WTC11 (cell line): ENCODE measurements at regions not wholly inside any gene's neighbourhood (a gene's known extent, or its start where the extent isn't known, plus 50 kb on each side); places are given as distances from the start of the nearest gene placed in this dataset.

Experiments
- ATAC-seq: fragments of 200-7000 bp; cut with Tn5 transposase; 2 replicates; pipeline ENCODE4 v1.10.0; 2021; ENCODE audit warnings: mild to moderate bottlenecking, moderate library complexity
- CTCF ChIA-PET: fragments of 300-600 bp; sonication (Branson Sonifier 250); formaldehyde crosslinking; loops from one replicate; lab custom pipeline; 2021; ENCODE audit warnings: antibody characterized with exemption; lab: Charles Lee
- POLR2A ChIA-PET: fragments of 350-600 bp; sonication (Branson Sonifier 250); formaldehyde crosslinking; loops from one replicate; lab custom pipeline; 2021; ENCODE audit warnings: antibody characterized with exemption; lab: Charles Lee
- DNase-seq: peaks from one replicate; pipeline ENCODE4 v3.0.0; 2021; ENCODE audit warnings: low spot score
- H3K27ac Mint-ChIP-seq: 2 replicates; pipeline ENCODE4 v1.8.0; 2021; ENCODE audit warnings: mixed read lengths
- H3K27me3 Mint-ChIP-seq: 2 replicates; pipeline ENCODE4 v1.8.0; 2021; ENCODE audit warnings: low read depth, mild to moderate bottlenecking, moderate library complexity, mixed read lengths
- H3K36me3 Mint-ChIP-seq: 2 replicates; pipeline ENCODE4 v1.8.0; 2021; ENCODE audit warnings: mixed read lengths
- H3K4me1 Mint-ChIP-seq: 2 replicates; pipeline ENCODE4 v1.8.0; 2022; ENCODE audit warnings: mixed read lengths
- H3K4me3 Mint-ChIP-seq: 2 replicates; pipeline ENCODE4 v1.8.0; 2021; ENCODE audit warnings: mild to moderate bottlenecking, moderate library complexity, mixed read lengths
- H3K9me3 Mint-ChIP-seq: 2 replicates; pipeline ENCODE4 v1.8.0; 2021; ENCODE audit warnings: mixed read lengths
- ATF1 ChIP-seq: sonication (generic); formaldehyde crosslinking; IDR thresholded peaks from 2 replicates; pipeline ENCODE4 v1.8.1; 2023; ENCODE audit warnings: mild to moderate bottlenecking, moderate library complexity, missing genetic modification reagents
- CBFB ChIP-seq: sonication (generic); formaldehyde crosslinking; IDR thresholded peaks from 2 replicates; pipeline ENCODE4 v1.8.1; 2022; ENCODE audit warnings: mild to moderate bottlenecking, low read depth, missing genetic modification reagents
- CREB1 ChIP-seq: sonication (generic); formaldehyde crosslinking; IDR thresholded peaks from 2 replicates; pipeline ENCODE4 v1.8.0; 2023; ENCODE audit warnings: mild to moderate bottlenecking, missing genetic modification reagents
- ETV6 ChIP-seq: sonication (generic); formaldehyde crosslinking; IDR thresholded peaks from 2 replicates; pipeline ENCODE4 v1.8.1; 2022; ENCODE audit warnings: mild to moderate bottlenecking, missing genetic modification reagents
- FOXJ3 ChIP-seq: sonication (generic); formaldehyde crosslinking; IDR thresholded peaks from 2 replicates; pipeline ENCODE4 v1.9.0; 2021; ENCODE audit warnings: missing genetic modification reagents, mild to moderate bottlenecking, borderline replicate concordance
- GRHL2 ChIP-seq: fragments of 250-450 bp; sonication (Bioruptor Pico); IDR thresholded peaks from 2 replicates; pipeline ENCODE4 v1.8.0; 2022; ENCODE audit warnings: mild to moderate bottlenecking, moderate library complexity; ENCODE audit not compliant: insufficient replicate concordance, severe bottlenecking
- NFYB ChIP-seq: sonication (generic); formaldehyde crosslinking; conservative IDR thresholded peaks from 2 replicates; pipeline ENCODE4 v1.8.0; 2022; ENCODE audit warnings: low read depth, missing genetic modification reagents
- PRRX2 ChIP-seq: fragments of 250-450 bp; sonication (Bioruptor Pico); IDR thresholded peaks from 2 replicates; pipeline ENCODE4 v1.8.0; 2021; ENCODE audit warnings: mild to moderate bottlenecking
- RORB ChIP-seq: fragments of 250-450 bp; sonication (Bioruptor Pico); IDR thresholded peaks from 2 replicates; pipeline ENCODE4 v1.9.0; 2021; ENCODE audit warnings: mild to moderate bottlenecking
- SOX15 ChIP-seq: fragments of 250-450 bp; sonication (Bioruptor Pico); IDR thresholded peaks from 2 replicates; pipeline ENCODE4 v1.9.0; 2021; ENCODE audit warnings: mild to moderate bottlenecking
- SP1 ChIP-seq: sonication (generic); formaldehyde crosslinking; conservative IDR thresholded peaks from 2 replicates; pipeline ENCODE4 v1.8.1; 2022; ENCODE audit warnings: missing genetic modification reagents
- TCF7 ChIP-seq: sonication (generic); formaldehyde crosslinking; IDR thresholded peaks from 2 replicates; pipeline ENCODE4 v1.8.0; 2022; ENCODE audit warnings: mild to moderate bottlenecking, low read depth, missing genetic modification reagents, moderate library complexity
- TEAD1 ChIP-seq: sonication (generic); formaldehyde crosslinking; IDR thresholded peaks from 2 replicates; pipeline ENCODE4 v1.8.0; 2022; ENCODE audit warnings: mild to moderate bottlenecking, missing genetic modification reagents
- TP53 ChIP-seq: sonication (generic); formaldehyde crosslinking; IDR thresholded peaks from 2 replicates; pipeline ENCODE4 v1.8.1; 2023; ENCODE audit warnings: mild to moderate bottlenecking, missing genetic modification reagents
- ZNF121 ChIP-seq: sonication (generic); formaldehyde crosslinking; IDR thresholded peaks from 2 replicates; pipeline ENCODE4 v1.8.0; 2023; ENCODE audit warnings: missing genetic modification reagents
- ZNF138 ChIP-seq: sonication (generic); formaldehyde crosslinking; conservative IDR thresholded peaks from 2 replicates; pipeline ENCODE4 v1.8.1; 2022; ENCODE audit warnings: mild to moderate bottlenecking, moderate library complexity, missing genetic modification reagents
- ZNF317 ChIP-seq: sonication (generic); formaldehyde crosslinking; IDR thresholded peaks from 2 replicates; pipeline ENCODE4 v1.8.1; 2023; ENCODE audit warnings: low read depth, mild to moderate bottlenecking, moderate library complexity, missing genetic modification reagents, borderline replicate concordance
- ZNF416 ChIP-seq: fragments of 250-450 bp; sonication (Bioruptor Pico); IDR thresholded peaks from 2 replicates; pipeline ENCODE4 v1.9.0; 2021; ENCODE audit warnings: mild to moderate bottlenecking, inconsistent platforms
- ZNF671 ChIP-seq: fragments of 250-450 bp; sonication (Bioruptor Pico); IDR thresholded peaks from 2 replicates; pipeline ENCODE4 v1.8.0; 2021; ENCODE audit warnings: mild to moderate bottlenecking
- TF ChIP-seq, protein P1 (sequence below): sonication (generic); formaldehyde crosslinking; IDR thresholded peaks from 2 replicates; pipeline ENCODE4 v1.8.0; 2023; ENCODE audit warnings: missing genetic modification reagents
- TF ChIP-seq, protein P2 (sequence below): sonication (generic); formaldehyde crosslinking; IDR thresholded peaks from 2 replicates; pipeline ENCODE4 v1.8.0; 2022; ENCODE audit warnings: mild to moderate bottlenecking, missing genetic modification reagents
- TF ChIP-seq, protein P3 (sequence below): sonication (generic); formaldehyde crosslinking; IDR thresholded peaks from 2 replicates; pipeline ENCODE4 v1.8.1; 2023; ENCODE audit warnings: mild to moderate bottlenecking, missing genetic modification reagents, moderate library complexity
- TF ChIP-seq, protein P4 (sequence below): fragments of 250-450 bp; sonication (Bioruptor Pico); IDR thresholded peaks from 2 replicates; pipeline ENCODE4 v1.9.0; 2021; ENCODE audit warnings: mild to moderate bottlenecking
- TF ChIP-seq, protein P5 (sequence below): sonication (generic); formaldehyde crosslinking; IDR thresholded peaks from 2 replicates; pipeline ENCODE4 v1.8.1; 2023; ENCODE audit warnings: mild to moderate bottlenecking, missing genetic modification reagents
- TF ChIP-seq, protein P6 (sequence below): sonication (generic); formaldehyde crosslinking; IDR thresholded peaks from 2 replicates; pipeline ENCODE4 v1.8.0; 2023; ENCODE audit warnings: missing genetic modification reagents, mild to moderate bottlenecking, borderline replicate concordance

DNA sequence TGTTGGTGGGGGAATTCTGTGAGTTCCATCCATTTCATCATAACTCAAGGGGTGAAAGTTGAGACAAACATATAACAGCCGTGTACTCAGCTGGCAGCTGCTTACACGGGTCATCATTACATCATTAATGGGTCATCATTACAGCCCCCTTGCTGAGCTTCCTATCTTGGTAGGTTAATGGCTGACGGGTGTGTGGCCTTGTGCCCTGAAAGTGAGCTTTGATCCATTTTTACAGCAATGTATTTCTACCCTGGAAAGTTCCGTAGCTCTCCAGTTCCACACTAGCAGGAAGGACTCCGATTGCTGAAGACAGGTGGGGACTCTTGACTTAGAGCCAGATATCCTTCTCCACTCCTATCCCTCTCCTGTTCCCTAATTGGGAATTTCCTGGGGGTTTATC is 105.2 kb upstream of the DLX2 start (continued):
- no peak for TF ChIP-seq TEAD1
- TF ChIP-seq ZNF121 = no peak

DNA sequence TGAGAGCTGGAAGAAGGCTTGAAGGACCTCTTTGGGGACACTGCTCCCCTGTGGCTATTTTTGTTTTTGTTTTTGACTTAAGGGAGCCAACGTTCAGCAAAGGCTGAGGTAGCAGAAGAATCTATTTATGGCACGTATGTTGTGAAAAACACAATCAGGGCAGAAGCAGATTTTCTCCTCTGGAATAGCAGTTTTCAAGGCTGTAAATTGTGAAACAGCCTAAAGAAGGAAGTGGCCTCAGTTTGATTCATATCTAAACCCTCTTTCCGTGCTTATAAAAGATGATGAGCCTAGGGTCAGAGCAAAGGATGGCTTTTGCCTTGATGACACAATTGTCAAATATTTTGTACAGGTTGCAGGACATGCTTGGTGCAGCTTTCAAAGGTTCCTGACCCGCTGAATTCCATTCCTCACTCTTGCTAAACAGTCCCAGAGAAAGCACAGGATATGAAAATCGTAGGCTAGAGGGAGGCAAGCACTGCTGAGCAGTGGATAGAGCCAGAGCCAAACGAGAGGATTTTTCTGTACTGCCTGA is 106.2 kb upstream of the DLX2 start:
- no peaks in the 10 kb centered on the region for H3K36me3 Mint-ChIP-seq
- H3K27ac Mint-ChIP-seq = no peak overlapping the region
- POLR2A ChIA-PET = no interaction called here
- TF ChIP-seq, protein P1, sequence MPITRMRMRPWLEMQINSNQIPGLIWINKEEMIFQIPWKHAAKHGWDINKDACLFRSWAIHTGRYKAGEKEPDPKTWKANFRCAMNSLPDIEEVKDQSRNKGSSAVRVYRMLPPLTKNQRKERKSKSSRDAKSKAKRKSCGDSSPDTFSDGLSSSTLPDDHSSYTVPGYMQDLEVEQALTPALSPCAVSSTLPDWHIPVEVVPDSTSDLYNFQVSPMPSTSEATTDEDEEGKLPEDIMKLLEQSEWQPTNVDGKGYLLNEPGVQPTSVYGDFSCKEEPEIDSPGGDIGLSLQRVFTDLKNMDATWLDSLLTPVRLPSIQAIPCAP (CRISPR knock-in tag) = no peak
- TF ChIP-seq, protein P2, sequence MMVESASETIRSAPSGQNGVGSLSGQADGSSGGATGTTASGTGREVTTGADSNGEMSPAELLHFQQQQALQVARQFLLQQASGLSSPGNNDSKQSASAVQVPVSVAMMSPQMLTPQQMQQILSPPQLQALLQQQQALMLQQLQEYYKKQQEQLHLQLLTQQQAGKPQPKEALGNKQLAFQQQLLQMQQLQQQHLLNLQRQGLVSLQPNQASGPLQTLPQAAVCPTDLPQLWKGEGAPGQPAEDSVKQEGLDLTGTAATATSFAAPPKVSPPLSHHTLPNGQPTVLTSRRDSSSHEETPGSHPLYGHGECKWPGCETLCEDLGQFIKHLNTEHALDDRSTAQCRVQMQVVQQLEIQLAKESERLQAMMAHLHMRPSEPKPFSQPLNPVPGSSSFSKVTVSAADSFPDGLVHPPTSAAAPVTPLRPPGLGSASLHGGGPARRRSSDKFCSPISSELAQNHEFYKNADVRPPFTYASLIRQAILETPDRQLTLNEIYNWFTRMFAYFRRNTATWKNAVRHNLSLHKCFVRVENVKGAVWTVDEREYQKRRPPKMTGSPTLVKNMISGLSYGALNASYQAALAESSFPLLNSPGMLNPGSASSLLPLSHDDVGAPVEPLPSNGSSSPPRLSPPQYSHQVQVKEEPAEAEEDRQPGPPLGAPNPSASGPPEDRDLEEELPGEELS (CRISPR knock-in tag) = no peak
- TF ChIP-seq CBFB (CRISPR knock-in tag) (no peak), GRHL2 (CRISPR knock-in tag) (no peak), SP1 (no peak), NFYB (CRISPR knock-in tag) (no peak), SOX15 (CRISPR knock-in tag) (no peak), CREB1 (CRISPR knock-in tag) (no peak), TCF7 (CRISPR knock-in tag) (no peak), FOXJ3 (no peak), TP53 (CRISPR knock-in tag) (no peak), ETV6 (CRISPR knock-in tag) (no peak), ZNF138 (CRISPR knock-in tag) (no peak), ATF1 (CRISPR knock-in tag) (no peak)
- TF ChIP-seq, protein P3, sequence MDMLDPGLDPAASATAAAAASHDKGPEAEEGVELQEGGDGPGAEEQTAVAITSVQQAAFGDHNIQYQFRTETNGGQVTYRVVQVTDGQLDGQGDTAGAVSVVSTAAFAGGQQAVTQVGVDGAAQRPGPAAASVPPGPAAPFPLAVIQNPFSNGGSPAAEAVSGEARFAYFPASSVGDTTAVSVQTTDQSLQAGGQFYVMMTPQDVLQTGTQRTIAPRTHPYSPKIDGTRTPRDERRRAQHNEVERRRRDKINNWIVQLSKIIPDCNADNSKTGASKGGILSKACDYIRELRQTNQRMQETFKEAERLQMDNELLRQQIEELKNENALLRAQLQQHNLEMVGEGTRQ (CRISPR knock-in tag) = no peak
- TF ChIP-seq, protein P4, sequence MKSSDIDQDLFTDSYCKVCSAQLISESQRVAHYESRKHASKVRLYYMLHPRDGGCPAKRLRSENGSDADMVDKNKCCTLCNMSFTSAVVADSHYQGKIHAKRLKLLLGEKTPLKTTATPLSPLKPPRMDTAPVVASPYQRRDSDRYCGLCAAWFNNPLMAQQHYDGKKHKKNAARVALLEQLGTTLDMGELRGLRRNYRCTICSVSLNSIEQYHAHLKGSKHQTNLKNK (CRISPR knock-in tag) = no peak
- CTCF ChIA-PET = interaction anchor here (1.0 to 1.1 kb wide), 2 partner anchors 253 kb away, joined by 3 to 6 read pairs; no protein-coding TSS in a partner anchor
- peaks cover 3% of the 10 kb centered on the region for H3K27me3 Mint-ChIP-seq
- H3K4me1 Mint-ChIP-seq = peaks cover 33% of the 10 kb centered on the region
- no peak for DNase-seq
- H3K9me3 Mint-ChIP-seq = no peaks in the 10 kb centered on the region
- H3K4me3 Mint-ChIP-seq = no peak overlapping the region
- ATAC-seq = no peak

DNA sequence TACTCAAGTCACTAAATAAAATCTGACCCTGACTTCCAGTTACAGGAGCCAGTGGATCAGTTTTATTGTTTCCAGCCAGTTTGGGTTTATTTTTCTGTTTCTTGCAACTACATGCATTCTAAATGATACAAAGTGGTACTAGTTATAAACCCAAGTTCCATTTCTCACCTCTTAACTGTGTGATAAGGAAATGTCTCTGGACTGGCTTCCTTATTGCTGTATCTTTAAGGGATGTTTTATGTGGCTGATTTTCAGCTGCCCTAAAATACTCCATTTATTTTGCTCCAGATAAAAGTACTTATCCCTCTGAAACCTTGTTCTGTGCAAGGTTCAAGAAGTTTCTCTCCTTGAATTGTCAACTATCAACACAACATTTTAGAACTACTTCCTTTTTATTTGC is 107.9 kb upstream of the DLX2 start:
- CTCF ChIA-PET = no interaction called here
- H3K9me3 Mint-ChIP-seq = no peaks in the 10 kb centered on the region
- TF ChIP-seq ZNF671 (no peak), PRRX2 (CRISPR knock-in tag) (no peak), ZNF317 (CRISPR knock-in tag) (no peak), RORB (no peak), ZNF416 (no peak)
- TF ChIP-seq, protein P1 (CRISPR knock-in tag) = no peak
- TF ChIP-seq, protein P5, sequence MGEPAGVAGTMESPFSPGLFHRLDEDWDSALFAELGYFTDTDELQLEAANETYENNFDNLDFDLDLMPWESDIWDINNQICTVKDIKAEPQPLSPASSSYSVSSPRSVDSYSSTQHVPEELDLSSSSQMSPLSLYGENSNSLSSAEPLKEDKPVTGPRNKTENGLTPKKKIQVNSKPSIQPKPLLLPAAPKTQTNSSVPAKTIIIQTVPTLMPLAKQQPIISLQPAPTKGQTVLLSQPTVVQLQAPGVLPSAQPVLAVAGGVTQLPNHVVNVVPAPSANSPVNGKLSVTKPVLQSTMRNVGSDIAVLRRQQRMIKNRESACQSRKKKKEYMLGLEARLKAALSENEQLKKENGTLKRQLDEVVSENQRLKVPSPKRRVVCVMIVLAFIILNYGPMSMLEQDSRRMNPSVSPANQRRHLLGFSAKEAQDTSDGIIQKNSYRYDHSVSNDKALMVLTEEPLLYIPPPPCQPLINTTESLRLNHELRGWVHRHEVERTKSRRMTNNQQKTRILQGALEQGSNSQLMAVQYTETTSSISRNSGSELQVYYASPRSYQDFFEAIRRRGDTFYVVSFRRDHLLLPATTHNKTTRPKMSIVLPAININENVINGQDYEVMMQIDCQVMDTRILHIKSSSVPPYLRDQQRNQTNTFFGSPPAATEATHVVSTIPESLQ (CRISPR knock-in tag) = no peak
- TF ChIP-seq, protein P6, sequence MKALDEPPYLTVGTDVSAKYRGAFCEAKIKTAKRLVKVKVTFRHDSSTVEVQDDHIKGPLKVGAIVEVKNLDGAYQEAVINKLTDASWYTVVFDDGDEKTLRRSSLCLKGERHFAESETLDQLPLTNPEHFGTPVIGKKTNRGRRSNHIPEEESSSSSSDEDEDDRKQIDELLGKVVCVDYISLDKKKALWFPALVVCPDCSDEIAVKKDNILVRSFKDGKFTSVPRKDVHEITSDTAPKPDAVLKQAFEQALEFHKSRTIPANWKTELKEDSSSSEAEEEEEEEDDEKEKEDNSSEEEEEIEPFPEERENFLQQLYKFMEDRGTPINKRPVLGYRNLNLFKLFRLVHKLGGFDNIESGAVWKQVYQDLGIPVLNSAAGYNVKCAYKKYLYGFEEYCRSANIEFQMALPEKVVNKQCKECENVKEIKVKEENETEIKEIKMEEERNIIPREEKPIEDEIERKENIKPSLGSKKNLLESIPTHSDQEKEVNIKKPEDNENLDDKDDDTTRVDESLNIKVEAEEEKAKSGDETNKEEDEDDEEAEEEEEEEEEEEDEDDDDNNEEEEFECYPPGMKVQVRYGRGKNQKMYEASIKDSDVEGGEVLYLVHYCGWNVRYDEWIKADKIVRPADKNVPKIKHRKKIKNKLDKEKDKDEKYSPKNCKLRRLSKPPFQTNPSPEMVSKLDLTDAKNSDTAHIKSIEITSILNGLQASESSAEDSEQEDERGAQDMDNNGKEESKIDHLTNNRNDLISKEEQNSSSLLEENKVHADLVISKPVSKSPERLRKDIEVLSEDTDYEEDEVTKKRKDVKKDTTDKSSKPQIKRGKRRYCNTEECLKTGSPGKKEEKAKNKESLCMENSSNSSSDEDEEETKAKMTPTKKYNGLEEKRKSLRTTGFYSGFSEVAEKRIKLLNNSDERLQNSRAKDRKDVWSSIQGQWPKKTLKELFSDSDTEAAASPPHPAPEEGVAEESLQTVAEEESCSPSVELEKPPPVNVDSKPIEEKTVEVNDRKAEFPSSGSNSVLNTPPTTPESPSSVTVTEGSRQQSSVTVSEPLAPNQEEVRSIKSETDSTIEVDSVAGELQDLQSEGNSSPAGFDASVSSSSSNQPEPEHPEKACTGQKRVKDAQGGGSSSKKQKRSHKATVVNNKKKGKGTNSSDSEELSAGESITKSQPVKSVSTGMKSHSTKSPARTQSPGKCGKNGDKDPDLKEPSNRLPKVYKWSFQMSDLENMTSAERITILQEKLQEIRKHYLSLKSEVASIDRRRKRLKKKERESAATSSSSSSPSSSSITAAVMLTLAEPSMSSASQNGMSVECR (CRISPR knock-in tag) = no peak

More for the DNA sequence above, 107.9 kb upstream of the DLX2 start:
- Mint-ChIP-seq H3K27ac (no peak overlapping the region), H3K4me1 (peaks cover 34% of the 10 kb centered on the region), H3K36me3 (no peaks in the 10 kb centered on the region), H3K27me3 (no peaks in the 10 kb centered on the region; the same call in none of the 2 replicates), H3K4me3 (no peak overlapping the region)
- POLR2A ChIA-PET = no interaction called here
- DNase-seq (no peak), ATAC-seq (no peak)
